Hindlimb muscle (tissue), 1 donor: ENCODE measurements at regions not wholly inside any gene's neighbourhood (a gene's known extent, or its start where the extent isn't known, plus 50 kb on each side); places are given as distances from the start of the nearest gene placed in this dataset.
"Not testable (repeated sequence)": the region's sequence is repeated elsewhere in the genome, so short reads cannot be mapped to it uniquely, and the experiment has no call there.

Experiments
- DNase-seq: peaks from one replicate; pipeline ENCODE4 v3.0.0-alpha.2; 2013

- not testable (repeated sequence) for DNase-seq
These were observed 60.0 kb upstream of the GPC3 start for GRCh38 chrX:134045372-134045771.

DNA sequence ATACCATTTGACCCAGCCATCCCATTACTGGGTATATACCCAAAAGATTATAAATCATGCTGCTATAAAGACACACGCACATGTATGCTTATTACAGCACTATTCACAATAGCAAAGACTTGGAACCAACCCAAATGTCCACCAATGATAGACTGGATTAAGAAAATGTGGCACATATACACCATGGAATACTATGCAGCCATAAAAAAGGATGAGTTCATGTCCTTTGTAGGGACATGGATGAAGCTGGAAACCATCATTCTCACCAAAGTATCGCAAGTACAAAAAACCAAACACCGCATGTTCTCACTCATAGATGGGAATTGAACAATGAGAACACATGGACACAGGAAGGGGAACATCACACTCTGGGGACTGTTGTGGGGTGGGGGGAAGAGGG is 81.7 kb upstream of the GPC3 start:
- not testable (repeated sequence) for DNase-seq

- not testable (repeated sequence) for DNase-seq
These were observed 86.5 kb upstream of the GPC3 start for GRCh38 chrX:134071899-134072298.

- DNase-seq = no peak
These were observed 87.9 kb upstream of the GPC3 start for GRCh38 chrX:134073341-134073740.

DNA sequence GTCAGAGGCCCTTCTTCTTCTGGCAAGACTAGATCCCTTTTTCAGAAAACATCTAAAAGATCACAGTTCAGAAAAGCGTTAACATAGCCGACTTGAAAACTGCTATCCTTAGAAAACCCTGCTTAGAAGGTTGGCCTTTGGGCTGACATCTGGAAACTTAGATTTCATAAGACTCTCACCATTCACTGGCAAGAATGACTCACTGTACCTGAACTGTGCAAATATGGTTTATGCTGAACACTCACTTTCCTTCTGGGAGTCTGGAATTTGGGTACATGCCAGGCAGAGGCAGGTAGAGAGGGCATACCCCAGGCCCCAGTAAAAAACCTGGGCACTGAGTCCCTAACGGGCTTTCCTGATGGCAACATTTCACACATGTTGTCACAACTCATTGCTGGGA is 88.8 kb upstream of the GPC3 start:
- no peak for DNase-seq

- no peak for DNase-seq
These were observed 90.7 kb upstream of the GPC3 start for GRCh38 chrX:134075894-134076718.

DNA sequence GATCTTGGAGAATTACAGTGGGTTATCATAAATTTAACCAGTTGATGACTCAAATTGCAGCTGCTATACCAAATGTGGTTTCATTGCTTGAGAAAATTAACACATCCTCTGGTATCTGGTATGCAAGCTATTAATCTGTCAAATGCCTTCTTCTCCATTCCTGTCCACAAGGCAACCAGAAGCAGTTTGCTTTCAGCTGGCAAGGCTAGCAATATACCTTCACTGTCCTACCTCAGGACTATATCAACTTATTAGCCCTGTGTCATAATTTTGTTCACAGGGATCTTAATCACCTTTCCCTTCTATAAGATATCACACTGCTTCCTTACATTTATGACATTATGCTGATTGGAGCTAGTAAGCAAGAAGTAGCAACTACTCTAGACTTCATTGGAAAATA is 110.0 kb upstream of the GPC3 start:
- no peak for DNase-seq

DNA sequence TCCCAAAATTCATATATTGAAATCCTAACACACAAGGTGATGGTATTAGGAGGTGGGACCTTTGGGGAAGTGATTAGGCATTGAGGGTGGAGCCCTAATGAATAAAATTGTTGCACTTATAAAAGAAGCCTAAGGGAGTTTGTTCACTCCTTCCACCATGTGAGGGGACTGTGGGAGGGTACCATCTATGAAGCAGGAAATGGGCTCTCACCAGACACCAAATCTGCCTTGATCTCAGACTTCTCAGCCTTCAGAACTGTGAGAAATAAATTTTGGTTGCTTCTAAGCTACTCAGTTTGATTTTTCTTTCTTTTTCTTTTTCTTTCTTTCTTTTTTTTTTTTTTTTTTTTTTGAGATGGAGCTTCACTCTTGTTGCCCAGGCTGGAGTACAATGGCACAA is 116.2 kb upstream of the GPC3 start:
- no peak for DNase-seq

DNA sequence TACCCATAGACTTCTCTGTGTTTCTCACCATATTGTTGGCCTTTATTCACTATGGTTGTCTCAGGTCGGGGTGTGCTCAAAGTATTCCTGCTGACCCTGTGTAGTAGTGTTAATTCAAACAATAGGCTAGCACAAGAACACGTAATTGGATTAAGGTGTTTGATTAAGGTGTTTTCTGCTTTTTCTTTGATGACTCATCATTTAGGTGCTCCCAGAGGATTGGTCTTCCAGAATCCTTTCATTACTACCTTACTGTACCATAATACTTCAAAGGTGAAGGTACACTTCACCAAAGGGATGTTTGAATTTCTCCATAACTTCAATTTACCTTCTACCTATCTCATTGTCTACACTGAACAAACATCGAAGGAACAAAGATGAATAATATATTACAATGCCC is 121.7 kb upstream of the CCDC160 start:
- no peak for DNase-seq

DNA sequence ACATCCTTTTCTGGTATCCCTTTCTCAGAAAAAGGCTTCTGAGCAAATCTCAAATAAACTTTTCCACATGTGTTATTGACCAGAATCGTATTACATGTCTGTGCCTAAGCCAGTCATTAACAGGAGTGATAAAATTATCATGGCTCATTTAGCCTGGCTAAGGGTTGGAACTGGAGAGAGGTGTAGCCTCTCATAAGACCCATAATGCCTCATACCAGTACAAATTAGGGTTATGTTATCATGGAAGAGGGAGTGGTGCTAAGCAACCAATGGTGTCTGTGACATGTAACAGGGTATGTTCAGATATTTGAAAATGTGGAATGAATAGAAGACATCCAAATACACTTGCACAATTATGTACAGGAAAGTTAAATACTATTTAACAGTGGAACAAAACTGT is 99.6 kb upstream of the CCDC160 start:
- DNase-seq = no peak

DNA sequence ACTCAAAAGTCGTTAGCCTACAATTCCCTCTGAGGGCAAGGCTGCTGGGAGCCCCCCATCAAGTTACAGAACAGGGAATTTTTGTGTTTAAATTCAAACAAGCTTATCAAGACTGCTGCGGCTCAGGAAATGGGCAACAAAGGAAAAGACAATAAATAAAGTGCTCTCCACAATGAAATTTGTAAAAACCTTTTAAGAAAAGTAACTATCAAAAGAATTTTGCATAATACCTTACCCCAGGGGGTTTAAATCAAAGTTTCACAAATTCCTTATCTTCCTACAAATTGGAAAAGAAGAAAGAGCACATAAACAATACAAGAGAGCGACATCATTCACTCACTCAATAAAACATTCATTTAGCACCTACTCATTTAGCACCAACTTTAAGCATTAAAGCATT is 97.9 kb upstream of the CCDC160 start:
- no peak for DNase-seq

DNA sequence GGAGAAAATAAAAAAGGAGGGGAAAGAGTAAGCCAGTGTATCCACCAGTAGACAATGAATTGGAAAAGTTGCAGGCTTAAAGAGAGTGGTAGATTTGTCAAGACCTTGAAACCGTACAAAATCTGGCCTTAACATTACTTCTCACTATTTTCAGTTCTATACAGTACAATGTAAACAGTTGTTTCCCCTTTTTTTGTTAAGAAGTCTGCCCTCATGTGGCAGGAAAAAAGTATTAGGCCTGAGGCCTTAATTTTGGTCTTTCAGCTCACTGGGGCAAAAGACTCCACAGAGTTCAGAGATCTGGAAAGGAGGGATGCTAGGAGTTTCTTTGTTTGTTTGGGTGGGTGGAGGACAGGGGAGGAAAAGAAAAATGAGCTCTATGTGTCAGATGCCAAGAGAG is 92.8 kb upstream of the CCDC160 start:
- DNase-seq = no peak

- no peak for DNase-seq
These were observed 90.5 kb upstream of the CCDC160 start for GRCh38 chrX:134146493-134146892.

GRCh38 chrX:134148172-134148692 is 88.8 kb upstream of the CCDC160 start:
- no peak for DNase-seq

DNA sequence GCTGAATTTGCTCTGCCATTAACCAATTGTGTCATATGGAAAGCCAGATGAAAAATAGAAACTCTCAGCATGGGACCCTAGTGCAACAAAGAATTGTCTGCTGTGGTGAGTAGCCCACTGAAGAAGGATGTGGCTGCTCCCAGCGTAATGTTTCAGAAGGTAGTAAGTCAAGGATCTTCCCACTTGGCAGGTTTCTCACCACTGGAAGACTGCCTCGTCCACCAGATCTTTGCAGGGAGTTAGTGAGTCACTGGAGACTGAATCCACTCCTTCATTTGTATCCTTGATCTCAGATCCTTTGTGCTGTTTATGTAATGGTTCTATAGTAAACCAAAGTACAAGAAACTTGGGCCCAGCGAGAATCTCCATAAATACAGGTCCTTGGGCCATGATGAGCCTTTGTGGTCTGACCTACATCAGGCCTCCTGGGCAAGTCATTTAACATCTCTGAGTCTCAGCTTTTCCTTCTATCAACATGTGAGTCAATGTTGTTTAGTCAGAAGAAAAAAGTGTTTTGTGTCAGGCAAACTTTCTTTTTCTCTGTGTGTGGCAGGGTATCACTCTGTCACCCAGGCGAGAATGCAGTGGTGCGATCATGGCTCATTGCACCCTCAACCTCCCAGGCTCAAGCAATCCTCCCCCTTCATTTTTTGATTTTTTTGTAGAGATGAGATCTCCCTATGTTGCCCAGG is 78.0 kb upstream of the CCDC160 start:
- no peak for DNase-seq

- DNase-seq = no peak
These were observed 75.8 kb upstream of the CCDC160 start for GRCh38 chrX:134161162-134161561.

GRCh38 chrX:134162032-134162431 is 75.0 kb upstream of the CCDC160 start:
- no peak for DNase-seq

DNA sequence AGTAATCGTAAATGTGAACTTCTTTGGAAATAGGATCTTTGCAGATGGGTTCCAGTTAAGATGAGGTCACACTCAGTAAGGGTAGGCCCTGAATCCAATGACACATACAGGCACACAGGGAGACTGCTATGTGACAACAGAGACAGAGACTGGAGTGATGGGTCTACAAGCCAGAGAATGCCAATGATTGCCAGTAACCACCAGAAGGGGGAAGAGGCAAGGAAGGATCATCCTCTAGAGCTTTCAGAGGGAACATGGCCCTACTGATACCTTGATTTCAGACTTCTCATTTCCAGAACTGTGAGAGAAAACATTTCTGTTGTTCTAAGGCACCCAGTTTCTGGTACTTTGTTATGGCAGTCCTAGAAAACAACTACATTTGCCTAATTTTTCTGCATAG is 73.1 kb upstream of the CCDC160 start:
- DNase-seq = no peak

GRCh38 chrX:134167591-134168203 is 69.3 kb upstream of the CCDC160 start:
- DNase-seq = no peak

DNA sequence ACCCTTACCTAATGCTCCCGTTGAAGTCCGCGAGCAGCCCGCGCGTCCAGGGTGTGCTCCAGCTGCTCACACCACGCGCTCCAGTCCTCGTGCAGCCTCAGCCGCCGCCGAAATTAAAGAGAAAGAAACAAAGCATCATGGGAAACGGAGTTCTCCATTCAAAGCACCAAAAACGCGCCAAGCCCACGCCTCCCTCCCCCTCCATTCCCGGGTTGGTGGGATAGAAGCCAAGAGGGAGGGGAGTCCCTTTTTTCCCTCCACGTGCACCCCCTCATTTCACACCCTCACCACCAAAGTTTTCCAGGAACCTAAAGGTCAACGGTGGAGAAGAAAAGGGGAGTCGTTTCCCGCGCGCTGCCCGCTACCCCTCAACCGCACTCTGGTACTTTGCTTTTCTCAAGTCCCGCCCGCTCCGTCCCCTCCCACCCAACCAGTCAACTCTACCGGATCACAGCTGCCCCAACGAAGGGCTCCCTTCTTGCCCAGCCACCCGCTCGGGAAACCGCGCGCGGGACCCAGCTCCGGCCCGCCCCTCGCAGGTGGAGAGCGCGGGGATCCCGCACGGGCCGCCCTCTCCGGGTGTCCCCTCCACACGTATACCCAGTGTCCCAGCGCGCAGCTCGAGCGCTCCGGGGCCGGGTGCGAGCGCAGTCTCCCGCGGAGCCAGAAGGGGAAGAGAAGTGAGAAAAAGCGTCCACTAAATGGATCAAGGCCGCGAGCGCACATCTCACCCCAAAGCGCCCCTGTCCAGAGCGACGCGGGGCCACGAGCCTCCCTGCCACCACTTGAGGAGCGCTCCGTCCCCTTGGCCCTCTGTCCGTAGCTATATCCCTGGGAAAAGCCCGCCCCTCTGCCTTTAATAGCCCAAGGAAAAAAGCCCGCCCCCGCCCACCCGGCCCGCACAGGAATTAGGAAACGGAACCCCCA is 65.1 kb upstream of the CCDC160 start:
- peak; percentile 50 for DNase-seq

DNA sequence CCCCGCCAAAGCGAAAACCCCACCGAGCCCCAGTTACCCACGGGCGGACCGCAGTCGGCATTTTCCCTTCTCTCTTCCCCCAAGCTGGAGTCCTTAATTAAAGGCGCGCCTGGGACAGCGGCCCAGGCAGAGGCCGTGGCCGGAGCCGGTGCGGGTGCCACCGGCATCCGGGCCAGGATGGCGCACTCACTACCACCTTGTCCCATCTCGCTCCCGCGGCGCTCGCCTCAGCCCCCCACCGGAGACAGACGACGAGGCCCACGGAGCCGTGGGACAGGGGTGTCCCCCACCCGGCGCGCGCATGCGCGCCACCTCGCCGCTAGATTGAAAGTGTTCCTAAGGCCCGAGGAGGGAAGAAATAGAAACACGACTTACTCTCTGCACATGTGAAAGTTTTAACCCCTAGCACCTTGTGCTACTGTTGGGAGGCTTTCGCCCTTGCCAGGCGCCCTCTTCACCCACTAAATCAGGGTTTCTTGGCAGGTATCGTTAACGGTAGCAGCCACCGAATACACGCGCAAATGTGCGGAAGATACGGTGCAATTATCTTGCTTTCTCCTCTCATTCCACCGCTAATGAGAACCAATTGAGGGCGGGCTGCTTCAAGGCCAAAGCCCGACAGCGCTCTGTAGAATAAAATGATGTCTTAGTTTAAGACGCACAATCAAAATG is 64.3 kb upstream of the CCDC160 start:
- DNase-seq = peak; percentile 39
